HL-60/S4 (cell line): ENCODE measurements at regions not wholly inside any gene's neighbourhood (a gene's known extent, or its start where the extent isn't known, plus 50 kb on each side); places are given as distances from the start of the nearest gene placed in this dataset.

ENCODE experiments used
- in situ Hi-C: fragments of 300-500 bp; cut with MboI; formaldehyde crosslinking; loops from 2 replicates; pipeline ENCODE4 v1.14.3; 2022; ENCODE audit warnings: low sequenced_read_pairs

DNA sequence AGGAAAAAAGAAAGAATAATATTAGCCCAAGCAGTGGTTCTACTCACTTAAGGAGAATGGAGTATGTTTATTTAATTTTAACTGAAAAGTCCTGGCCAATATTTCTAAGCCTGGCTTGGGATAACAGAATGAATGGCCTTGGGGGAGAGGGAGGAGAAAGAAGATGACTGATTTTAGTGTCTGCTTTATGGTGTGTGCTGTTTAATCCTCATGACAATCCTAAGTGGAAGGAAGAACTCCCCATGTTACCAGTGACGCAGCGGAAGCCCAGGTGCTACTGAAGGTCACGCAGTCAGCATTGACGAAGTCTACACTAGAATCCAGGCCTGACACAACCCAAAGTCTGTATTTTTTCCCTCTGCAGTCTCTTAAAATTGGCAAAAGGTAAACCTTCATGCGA, 50.5 kb downstream of the PALM2AKAP2 start:
- in situ Hi-C loops: no loop called here

DNA sequence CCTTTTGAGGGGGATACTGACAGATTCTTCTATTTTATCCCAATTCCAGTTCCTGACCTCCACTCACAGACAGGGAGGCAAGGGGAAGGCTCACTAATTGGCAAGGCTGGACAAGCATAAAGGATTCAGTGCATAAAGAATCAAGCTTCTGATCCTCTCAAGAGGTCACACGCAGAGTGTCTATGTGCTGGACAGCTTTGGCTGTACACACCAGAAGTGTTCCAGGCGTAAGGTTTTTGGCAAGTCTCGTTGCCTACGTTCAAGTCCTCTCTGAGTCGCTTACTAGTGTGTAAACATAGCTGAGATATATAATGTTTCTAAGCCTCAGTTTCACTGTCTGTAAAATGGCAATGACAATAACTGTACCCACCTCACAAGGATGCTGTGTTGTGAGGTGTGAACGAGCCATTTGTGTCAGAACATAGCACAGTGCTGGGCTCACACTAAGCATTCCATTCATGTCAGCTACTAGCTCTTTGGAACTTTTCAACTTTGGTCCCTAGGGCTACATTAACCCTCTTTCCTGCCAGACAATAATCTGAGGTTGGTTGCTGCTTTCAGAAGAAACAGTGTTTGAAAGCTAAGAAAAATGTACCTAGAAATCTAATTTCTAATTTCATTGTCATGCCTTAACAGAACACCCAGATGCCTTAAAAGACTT, 52.1 kb downstream of the PALM2AKAP2 start:
- in situ Hi-C loops: no loop called here

DNA sequence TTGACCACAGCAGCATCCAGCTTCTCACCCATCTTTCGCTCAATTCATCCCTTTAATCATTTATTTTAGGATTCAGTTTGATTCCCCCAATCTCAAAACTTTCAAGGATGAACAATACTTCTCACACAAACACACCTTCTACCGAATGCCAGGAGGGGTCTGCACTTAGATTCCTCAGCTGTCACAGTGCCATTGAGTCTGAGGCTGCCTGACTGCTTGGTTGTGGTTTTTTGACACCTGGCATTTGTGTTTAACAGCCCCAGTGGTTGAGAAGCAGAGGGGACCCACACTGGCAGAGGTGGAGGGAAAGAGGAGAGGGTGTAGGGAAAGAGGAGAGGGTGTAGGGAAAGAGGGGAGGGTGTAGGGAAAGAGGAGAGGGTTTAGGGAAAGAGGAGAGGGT, 54.9 kb downstream of the PALM2AKAP2 start:
- in situ Hi-C loops: no loop called here

DNA sequence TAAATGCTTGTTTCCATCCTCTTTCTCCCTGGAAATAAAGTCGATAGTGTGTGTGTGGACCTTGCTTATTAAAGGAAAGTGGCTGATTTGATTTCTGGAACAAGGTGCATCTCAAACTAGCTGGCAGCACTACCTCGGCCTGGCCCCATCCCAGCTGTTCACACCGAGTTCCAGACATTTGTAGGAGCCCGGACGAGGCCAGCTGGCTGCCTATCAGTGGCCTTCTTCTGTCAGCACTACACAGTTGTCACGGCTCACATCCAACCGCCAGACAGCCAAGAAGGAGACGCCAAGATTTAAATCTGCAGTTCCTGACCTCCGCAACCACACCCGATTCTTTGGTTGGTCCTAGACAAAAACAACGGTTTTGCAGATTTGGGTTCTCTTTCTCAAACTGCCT, 63.6 kb downstream of the PALM2AKAP2 start:
- in situ Hi-C loops: no loop called here

DNA sequence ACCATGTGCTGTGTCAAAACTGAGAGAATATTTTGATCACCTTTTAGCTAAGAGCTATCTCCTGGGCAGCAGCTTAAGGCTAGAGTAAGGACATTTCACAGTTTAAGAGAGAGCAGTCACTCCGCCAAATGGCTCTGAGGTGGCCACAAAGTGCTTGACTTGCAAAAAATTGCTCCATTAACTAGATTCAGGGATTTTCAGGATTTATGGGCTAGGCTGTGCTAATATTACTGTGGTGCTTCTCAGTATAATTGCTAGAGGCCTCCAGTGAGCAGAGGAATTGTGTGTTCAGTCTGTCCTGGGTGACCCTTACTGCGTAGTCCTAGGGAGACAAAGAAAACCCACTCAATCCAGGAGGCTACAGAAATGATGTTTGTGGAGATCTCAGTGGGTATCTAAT, 65.2 kb downstream of the PALM2AKAP2 start:
- in situ Hi-C loops: no loop called here

DNA sequence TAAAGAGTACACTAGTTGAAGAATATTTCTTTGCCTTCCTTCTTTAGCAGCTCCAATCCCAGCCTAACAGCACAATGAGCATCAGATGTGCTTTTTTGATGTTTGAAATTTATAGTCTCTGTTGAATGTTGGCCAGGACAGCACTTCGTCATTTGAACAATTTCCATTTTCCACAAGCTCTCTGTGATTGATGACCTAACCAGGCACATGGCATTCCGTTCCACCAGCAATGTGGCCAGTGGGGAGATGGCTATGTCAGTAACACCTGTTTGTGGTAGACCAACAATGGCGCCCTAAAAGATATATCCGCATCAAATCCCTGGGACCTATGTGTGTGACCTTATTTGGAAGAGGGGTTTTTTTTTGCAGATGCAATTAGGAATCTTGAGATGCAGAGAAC, 66.8 kb downstream of the PALM2AKAP2 start:
- in situ Hi-C loops: no loop called here

DNA sequence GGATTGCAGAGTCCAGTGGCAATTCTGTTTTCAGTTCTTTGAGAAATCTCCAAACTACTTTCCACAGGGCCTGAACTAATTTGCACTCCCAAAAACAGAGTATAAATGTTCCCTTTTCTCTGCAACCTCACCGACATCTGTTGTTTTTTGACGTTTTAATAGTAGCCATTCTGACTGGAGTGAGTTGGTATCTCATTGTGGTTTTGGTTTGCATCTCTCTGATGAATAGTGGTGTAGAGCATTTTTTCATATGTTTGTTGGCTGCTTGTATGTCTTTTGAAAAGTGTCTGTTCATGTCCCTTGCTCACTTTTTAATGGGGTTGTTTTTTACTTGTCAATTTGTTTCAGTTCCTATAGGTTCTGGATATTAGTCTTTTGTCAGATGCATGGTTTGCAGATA, 72.6 kb downstream of the PALM2AKAP2 start:
- in situ Hi-C loops: no loop called here

DNA sequence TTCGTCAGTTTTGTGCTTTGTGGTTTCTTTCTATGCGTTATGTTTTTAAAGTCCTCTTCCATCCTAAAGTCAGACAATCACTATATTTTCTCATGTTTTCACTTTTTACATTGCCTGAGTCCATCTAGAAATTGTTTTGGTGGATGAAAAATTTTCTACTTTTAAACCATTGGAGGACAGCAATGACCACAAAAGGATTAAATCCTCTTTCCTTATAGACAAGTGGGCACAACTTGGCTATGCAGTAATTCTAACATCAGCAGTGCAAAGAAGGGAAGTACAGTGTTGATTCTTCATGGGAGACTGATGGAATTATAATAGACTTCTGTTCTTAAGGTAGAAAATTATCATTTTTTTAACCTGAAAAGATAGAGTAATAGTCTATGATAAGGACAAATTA, 75.5 kb downstream of the PALM2AKAP2 start:
- in situ Hi-C loops: no loop called here

DNA sequence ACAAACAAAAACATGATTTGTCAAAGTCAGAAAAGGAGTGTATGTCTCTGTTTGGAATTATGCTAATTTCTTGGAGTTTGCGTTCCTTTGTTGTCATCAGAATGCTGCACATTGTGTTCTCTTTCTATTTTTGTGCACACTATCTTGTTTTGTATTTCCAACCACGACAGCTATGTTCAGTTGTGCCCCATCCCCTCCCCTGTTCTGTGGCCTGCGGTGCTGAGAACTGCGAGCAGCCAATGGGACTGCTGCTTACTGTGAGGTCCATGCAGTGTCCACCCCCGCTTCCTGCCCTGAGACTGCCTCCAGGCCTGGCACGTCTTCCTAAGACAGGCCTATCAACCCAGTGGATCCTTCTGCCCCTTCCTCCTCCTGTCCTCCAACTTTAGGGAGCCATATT, 76.8 kb downstream of the PALM2AKAP2 start:
- in situ Hi-C loops: no loop called here

DNA sequence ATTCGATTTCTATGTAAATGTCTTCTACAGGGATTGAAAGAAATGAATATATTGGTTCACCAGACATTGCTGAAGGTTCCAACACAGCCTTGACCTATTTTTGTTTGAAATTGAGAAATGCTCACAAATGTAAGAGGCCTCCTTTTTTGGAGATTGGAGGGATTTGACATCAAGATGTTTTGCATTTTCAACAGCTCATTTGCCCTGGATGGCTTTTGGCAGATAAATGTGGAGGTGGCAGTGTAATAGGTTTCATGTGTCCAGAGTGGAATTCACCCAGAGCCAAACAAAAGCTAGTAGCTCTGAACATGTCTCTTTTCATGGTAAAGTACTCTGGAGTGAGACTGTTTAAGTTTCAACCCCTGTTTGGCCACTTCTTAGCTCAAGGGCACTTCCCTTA, 77.3 kb downstream of the PALM2AKAP2 start:
- in situ Hi-C loops: no loop called here

DNA sequence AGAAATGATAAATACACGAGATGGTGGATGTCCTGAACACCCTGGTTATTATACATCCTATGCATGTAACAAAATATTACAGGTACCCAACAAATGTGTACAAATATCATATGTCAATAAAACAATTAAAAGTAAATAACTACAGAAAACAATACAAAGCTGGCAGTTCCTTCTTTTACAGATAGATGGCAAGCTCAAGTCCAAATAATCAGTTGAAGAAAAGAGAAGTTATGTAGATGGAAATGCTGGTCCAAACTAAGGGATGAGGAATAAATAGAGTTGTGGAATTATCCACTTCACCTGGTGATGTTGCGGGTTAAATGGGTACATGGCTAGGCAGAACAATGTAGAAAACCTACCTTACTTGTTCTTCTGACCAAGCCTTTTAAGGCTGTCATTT, 79.4 kb downstream of the PALM2AKAP2 start:
- in situ Hi-C loops: no loop called here

DNA sequence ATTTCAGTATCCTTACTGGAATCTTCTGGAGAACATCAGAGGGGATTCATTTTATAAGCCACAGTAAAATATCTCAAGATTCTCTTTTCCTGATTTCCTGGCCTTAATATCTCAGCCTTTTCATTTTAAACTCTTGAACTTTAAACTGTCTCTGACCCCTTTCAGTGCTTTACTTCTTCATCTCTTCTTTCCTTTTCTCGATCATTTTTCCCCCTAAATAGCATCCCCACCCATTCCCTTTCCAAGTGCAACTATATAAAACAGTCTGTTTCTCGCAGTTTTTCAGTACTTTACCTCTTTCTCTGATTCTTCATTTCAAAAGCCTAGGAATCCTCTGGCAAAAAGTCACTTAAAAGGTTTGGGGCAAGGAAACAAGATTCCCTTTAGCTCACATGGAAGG, 80.5 kb downstream of the PALM2AKAP2 start:
- in situ Hi-C loops: no loop called here

DNA sequence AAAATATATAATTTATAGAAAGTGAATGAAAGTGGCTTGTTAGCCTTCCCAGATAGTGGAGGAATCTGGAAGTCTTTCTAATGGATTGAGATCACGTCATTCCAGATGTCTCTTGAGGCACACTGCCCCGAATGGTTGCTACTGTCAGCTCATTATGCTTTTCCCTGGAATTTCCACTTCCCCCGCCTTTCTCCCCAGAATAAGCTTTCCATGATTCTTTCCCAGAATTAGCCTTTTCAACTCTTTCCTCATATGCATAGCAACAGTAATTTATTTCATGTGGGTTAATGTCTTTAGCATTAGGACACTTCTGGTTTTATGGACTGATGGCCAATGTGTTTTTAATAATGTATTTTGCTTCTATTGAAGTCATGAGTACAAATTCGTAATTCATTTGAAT, 81.5 kb downstream of the PALM2AKAP2 start:
- in situ Hi-C loops: no loop called here

DNA sequence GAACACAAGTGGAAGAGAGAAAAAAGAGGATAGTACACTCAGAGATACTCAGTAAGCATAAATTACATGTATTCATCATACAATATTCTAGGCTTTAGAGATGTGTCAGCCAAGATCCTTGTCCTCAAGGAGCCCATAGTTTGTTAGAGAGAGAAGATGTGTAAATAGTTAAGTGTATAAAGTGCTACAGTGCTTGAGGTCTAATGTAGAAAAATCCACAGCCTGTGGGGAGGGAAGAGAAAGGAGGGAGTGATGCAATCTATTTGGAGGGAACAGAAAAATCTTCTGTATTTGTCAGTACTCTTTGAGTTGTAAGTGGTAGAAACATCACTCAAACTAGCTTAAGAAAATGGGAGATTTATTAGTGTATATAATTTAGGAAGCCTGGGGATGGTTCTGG, 81.9 kb downstream of the PALM2AKAP2 start:
- in situ Hi-C loops: no loop called here

DNA sequence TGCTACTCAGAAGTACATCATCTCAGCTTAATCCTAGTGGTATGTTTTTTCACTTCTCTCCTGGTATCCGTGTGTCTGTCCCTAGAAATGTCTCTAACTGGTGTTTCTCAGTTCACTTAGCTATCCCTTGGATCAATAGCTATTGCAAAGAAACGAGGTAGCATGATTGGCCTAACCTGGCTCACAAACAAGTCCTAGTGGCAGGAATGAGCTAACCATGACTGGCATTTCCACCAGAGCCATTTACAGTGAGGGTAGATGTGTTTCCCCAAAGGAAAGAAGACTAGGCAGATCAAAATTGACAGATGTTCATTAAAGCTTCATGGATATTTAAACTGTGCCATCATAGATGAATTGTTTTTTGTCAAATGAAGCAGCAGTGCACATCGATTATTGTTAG, 82.5 kb downstream of the PALM2AKAP2 start:
- in situ Hi-C loops: no loop called here

DNA sequence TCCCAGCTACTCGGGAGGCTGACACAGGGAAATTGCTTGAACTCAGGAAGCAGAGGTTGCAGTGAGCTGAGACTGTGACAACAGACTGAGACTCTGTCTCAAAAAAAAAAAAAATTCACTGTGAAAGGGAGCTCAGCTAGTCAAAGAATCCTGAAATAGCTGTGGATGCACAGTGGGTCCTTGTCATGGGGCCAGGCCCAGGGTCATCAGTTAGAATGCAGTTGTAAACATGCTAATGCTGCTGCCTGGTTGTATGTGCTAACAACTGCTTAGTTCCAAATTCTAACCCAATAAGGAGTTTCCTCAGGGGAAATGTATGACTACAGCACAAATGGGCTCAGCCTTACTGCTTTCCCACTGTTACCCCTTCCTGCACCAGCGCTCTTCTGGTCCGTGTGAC, 84.0 kb downstream of the PALM2AKAP2 start:
- in situ Hi-C loops: no loop called here

DNA sequence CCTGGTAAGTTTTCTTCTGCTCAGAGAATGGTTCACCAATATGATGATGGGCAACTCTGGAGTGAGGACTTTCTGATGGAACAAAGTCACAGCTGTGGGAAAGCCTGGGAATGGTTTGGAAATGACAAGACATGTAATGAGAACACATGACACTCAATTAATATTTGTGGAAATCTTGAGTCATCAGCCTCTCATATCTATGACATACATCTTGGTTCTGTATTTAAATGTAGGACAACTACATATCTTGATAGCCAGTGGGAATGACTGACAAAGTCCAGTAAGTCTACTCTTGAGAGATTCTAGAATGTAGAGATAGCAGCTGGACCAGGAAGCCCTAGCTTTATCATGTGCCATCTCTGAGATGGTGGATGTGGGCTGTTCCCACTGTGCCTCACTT, 85.5 kb downstream of the PALM2AKAP2 start:
- in situ Hi-C loops: no loop called here

DNA sequence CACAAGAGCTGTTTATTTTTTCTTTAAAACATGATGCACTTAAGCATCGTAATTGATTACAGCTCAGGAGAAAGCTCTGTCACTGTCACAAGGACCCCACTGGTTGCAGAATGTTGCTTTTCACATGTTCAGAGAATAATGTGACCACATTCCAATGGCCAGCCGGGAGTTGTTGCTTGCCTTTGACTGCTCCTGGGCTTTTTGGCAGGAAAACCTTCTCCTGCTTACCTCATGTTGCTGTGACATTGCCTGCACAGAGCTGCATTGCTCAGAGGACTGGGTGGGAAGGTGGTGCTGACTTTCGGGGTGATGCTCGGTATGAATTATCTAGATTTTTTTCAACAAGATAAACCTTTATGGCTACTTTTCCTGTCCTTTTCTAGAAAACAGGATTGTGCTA, 88.2 kb downstream of the PALM2AKAP2 start:
- in situ Hi-C loops: no loop called here

DNA sequence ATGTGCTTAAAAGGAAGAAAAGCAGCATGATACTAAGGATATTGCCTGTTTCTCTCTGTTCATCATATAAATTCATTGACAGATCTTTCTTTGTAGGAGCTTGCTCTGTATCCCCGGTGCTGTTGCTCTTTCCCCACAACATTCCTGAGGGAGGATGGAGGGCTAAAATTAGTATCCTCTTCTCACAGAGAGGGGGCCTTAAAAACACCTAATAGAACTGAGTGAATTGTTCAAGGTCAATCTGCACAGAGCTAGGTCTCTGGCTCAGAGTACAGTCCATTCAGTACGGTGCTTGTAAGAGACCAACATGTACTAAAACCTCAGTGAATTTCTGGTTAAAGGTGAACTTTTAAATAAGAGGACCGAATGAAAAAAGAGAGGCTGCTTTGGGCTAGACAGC, 88.7 kb downstream of the PALM2AKAP2 start:
- in situ Hi-C loops: no loop called here

DNA sequence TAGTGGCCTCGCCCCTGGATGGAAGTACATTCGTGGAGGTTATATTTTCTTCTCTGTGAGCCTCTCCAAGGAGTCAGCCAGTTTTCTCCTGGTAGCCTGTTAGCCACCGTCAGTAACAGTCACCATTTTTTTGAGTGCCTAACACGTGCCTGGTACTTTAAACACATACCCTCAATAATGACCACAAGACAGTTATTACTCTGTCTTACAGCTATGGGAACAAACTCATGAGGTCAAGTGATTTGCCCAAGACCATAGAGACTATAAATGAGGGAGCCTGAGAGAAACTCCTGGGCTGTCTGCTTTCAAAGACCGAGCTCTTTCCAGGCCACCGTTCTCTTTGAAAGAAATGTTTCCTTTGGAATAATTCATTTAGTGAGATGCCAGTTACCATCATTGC, 90.4 kb downstream of the PALM2AKAP2 start:
- in situ Hi-C loops: no loop called here

DNA sequence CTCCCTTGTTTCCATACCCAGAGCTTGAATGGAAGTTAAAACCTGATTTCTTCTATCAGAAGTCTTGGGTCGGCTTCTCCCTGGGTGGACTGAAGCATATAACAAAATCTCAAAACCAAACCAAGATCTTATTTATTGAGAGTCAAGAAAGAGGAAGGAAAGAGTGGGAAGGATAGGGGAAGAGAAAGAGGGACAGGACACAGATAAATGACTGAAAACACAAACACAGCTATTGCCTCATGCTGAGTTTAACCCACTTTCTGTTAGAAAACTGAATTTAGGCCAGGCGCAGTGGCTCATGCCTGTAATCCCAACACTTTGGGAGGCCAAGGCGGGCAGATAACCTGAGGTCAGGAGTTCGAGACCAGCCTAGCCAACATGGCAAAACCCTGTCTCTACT, 92.9 kb downstream of the PALM2AKAP2 start:
- in situ Hi-C loops: no loop called here

DNA sequence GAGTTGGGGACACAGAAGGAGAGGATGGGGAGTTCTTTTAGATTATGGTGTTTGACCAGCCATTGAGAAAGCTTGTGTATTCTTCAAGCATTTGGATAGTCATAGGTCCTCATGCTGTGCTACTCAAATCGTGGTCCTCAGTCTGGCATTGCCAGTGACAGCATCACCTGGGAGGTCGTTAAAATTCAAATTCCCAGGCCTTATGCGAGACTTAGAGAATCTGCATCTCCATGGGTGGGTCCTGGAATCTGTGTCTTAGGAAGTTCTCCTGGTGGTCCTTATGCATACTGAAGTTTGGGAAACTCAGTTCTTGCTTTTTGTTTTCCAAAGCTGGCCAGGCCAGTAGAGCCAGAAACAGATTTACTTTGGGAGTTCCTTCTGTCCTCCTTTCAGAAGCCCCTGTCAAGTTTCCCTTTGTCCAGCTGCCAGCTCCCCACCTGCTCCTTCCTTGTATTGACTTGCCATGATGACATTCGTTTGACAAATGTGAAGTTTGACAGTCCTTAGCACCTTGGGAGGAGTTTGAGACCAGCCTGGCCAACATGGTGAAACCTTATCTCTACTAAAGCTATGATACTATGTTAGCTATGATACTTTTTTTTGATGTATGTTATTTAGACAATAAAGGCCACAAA, 95.6 kb downstream of the PALM2AKAP2 start:
- in situ Hi-C loops: loop anchor here (25.0 kb wide), 1 partner anchor 737 kb away; no protein-coding TSS in a partner anchor
